ENCODE measurements at regions not wholly inside any gene's neighbourhood (a gene's known extent, or its start where the extent isn't known, plus 50 kb on each side); places are given as distances from the start of the nearest gene placed in this dataset.

GRCh38 chr15:61301701-61302100 lies 72.6 kb upstream of the RORA start:
- Histone ChIP-seq H3K4me2 (ENCODE audit: insufficient read depth, low read length) (no peak overlapping the region), H3K27me3 (ENCODE audit: control insufficient read depth in 2 of 2, insufficient read depth in 2 of 2, low read length in 2 of 2) (no peaks in the 10 kb centered on the region), H4K20me1 (replicated peaks; ENCODE audit: control insufficient read depth, extremely low read depth, insufficient read depth, low read length) (no peaks in the 10 kb centered on the region), H3K4me3 (replicated peaks in 1 of 3; ENCODE audit: insufficient read depth in 1 of 3, low read depth in 1 of 3, low read length in 3 of 3) (no peak overlapping the region), H3K9me3 (replicated peaks; ENCODE audit: control insufficient read depth, insufficient read depth, low read length) (no peaks in the 10 kb centered on the region), H3K4me1 (ENCODE audit: control insufficient read depth, extremely low read depth, insufficient read depth, low read length) (no peaks in the 10 kb centered on the region), H3K9ac (replicated peaks; ENCODE audit: extremely low read depth, insufficient read depth, low read length) (no peak overlapping the region), H3K79me2 (ENCODE audit: control insufficient read depth, insufficient read depth, low read length) (no peaks in the 10 kb centered on the region), H3K27ac (ENCODE audit: insufficient read depth, low read depth, low read length) (no peak overlapping the region), H3K36me3 (ENCODE audit: control insufficient read depth in 2 of 2, extremely low read depth in 1 of 2, insufficient read depth in 2 of 2, low read length in 2 of 2) (no peaks in the 10 kb centered on the region), H2AFZ (ENCODE audit: low read depth, low read length) (no peak overlapping the region), H3K9me1 (replicated peaks; ENCODE audit: control insufficient read depth, extremely low read depth, insufficient read depth, low read length) (no peaks in the 10 kb centered on the region)
- POLR2A ChIA-PET: no interaction called here
- CTCF ChIA-PET: no interaction called here
- intact Hi-C loops (cut with micrococcal nuclease): no loop called here
- FAIRE-seq (no peak), DNase-seq (ENCODE audit: low read depth, low spot score) (no peak)
- dilution Hi-C loops (cut with MboI; ENCODE audit: extremely low pct_ligation_motif_present, low sequenced_read_pairs): no loop called here
- no TSS peak for BruUV-seq (replicated peaks)
- TF ChIP-seq JUN (IDR thresholded peaks at IDR 0.05; ENCODE audit: borderline replicate concordance, insufficient read depth, insufficient read length, low read depth) (no peak), MYC (IDR thresholded peaks at IDR 0.05; ENCODE audit: low read depth, low read length) (no peak), POLR2AphosphoS5 (IDR thresholded peaks at IDR 0.05; ENCODE audit: insufficient read depth, low read depth, low read length) (no peak), CTCF (IDR thresholded peaks at IDR 0.05; ENCODE audit: extremely low read depth in 1 of 2, insufficient read depth in 1 of 2, low read depth in 1 of 2, low read length in 2 of 2) (no peak), FOS (IDR thresholded peaks at IDR 0.05; ENCODE audit: borderline replicate concordance, insufficient read depth, low read length) (no peak), EZH2 (IDR thresholded peaks at IDR 0.05; ENCODE audit: borderline replicate concordance, low read depth, low read length, severe bottlenecking) (no peak), POLR2A (IDR thresholded peaks at IDR 0.05; ENCODE audit: low read depth, low read length) (no peak), MAX (IDR thresholded peaks at IDR 0.05; ENCODE audit: insufficient read depth, insufficient read length) (no peak), GATA2 (IDR thresholded peaks at IDR 0.05; ENCODE audit: insufficient read depth, insufficient read length, low read depth, low read length) (no peak)
